Calu3 (cell line): ENCODE measurements at regions not wholly inside any gene's neighbourhood (a gene's known extent, or its start where the extent isn't known, plus 50 kb on each side); places are given as distances from the start of the nearest gene placed in this dataset.

ENCODE experiments used
- BruUV-seq: library from RNA; stranded (reverse); fragments of 400-500 nt; replicated peaks from 2 replicates; lab custom pipeline; 2021; lab: Mats Ljungman, UMichigan
- CTCF ChIA-PET: fragments of 300-600 bp; sonication (Branson Sonifier 250); formaldehyde crosslinking; loops from one replicate; lab custom pipeline; 2022; ENCODE audit warnings: antibody characterized with exemption; lab: Charles Lee
- DNase-seq: peaks from one replicate; pipeline ENCODE4 v3.0.0; 2022
- H3K27ac Mint-ChIP-seq: one replicate; pipeline ENCODE4 v1.8.0; 2022; ENCODE audit warnings: mixed read lengths; ENCODE audit not compliant: unreplicated experiment
- H3K27me3 Mint-ChIP-seq: one replicate; pipeline ENCODE4 v1.8.0; 2022; ENCODE audit warnings: mixed read lengths; ENCODE audit not compliant: unreplicated experiment
- H3K36me3 Mint-ChIP-seq: one replicate; pipeline ENCODE4 v1.8.0; 2022; ENCODE audit warnings: mild to moderate bottlenecking, moderate library complexity, mixed read lengths; ENCODE audit not compliant: insufficient read depth, unreplicated experiment
- H3K4me1 Mint-ChIP-seq: one replicate; pipeline ENCODE4 v1.8.0; 2022; ENCODE audit warnings: mild to moderate bottlenecking, low read depth, mixed read lengths; ENCODE audit not compliant: unreplicated experiment
- H3K4me3 Mint-ChIP-seq: one replicate; pipeline ENCODE4 v1.8.0; 2022; ENCODE audit warnings: mild to moderate bottlenecking, low read depth, moderate library complexity, mixed read lengths; ENCODE audit not compliant: unreplicated experiment
- H3K9me3 Mint-ChIP-seq: one replicate; pipeline ENCODE4 v1.8.0; 2022; ENCODE audit warnings: low read depth, mixed read lengths; ENCODE audit not compliant: unreplicated experiment
- intact Hi-C: fragments of 100-400 bp; cut with micrococcal nuclease; formaldehyde crosslinking; loops from one replicate; pipeline ENCODE4 v1.10.0; 2022; ENCODE audit not compliant: unreplicated experiment
- TF ChIP-seq, protein P1 (sequence below): fragments of 200-600 bp; IDR thresholded peaks from one replicate; pipeline ENCODE4 v1.8.0; 2022; ENCODE audit warnings: antibody characterized with exemption; ENCODE audit not compliant: unreplicated experiment

GRCh38 chr12:108462686-108463085, 52.4 kb upstream of the FICD start:
- DNase-seq = no peak
- no TSS peak for BruUV-seq
- peaks cover 87% of the 10 kb centered on the region for H3K27me3 Mint-ChIP-seq
- CTCF ChIA-PET = no interaction called here
- TF ChIP-seq, protein P1, sequence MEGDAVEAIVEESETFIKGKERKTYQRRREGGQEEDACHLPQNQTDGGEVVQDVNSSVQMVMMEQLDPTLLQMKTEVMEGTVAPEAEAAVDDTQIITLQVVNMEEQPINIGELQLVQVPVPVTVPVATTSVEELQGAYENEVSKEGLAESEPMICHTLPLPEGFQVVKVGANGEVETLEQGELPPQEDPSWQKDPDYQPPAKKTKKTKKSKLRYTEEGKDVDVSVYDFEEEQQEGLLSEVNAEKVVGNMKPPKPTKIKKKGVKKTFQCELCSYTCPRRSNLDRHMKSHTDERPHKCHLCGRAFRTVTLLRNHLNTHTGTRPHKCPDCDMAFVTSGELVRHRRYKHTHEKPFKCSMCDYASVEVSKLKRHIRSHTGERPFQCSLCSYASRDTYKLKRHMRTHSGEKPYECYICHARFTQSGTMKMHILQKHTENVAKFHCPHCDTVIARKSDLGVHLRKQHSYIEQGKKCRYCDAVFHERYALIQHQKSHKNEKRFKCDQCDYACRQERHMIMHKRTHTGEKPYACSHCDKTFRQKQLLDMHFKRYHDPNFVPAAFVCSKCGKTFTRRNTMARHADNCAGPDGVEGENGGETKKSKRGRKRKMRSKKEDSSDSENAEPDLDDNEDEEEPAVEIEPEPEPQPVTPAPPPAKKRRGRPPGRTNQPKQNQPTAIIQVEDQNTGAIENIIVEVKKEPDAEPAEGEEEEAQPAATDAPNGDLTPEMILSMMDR = no peak
- no peak overlapping the region for H3K27ac Mint-ChIP-seq
- H3K36me3 Mint-ChIP-seq = no peaks in the 10 kb centered on the region
- intact Hi-C loops = no loop called here
- H3K4me1 Mint-ChIP-seq = no peaks in the 10 kb centered on the region
- H3K4me3 Mint-ChIP-seq = no peak overlapping the region
- no peaks in the 10 kb centered on the region for H3K9me3 Mint-ChIP-seq

- DNase-seq = no peak
- no peak overlapping the region for H3K4me3 Mint-ChIP-seq
- intact Hi-C loops = no loop called here
- TF ChIP-seq, protein P1 = no peak
- CTCF ChIA-PET = interaction anchor here (1.0 kb wide), 1 partner anchor 22 kb away, joined by 3 read pairs; no protein-coding TSS in a partner anchor
- no peaks in the 10 kb centered on the region for H3K4me1 Mint-ChIP-seq
- peaks cover 84% of the 10 kb centered on the region for H3K27me3 Mint-ChIP-seq
- H3K36me3 Mint-ChIP-seq = no peaks in the 10 kb centered on the region
- no TSS peak for BruUV-seq
- no peaks in the 10 kb centered on the region for H3K9me3 Mint-ChIP-seq
- H3K27ac Mint-ChIP-seq = no peak overlapping the region
Observed at GRCh38 chr12:108461058-108461660, 53.9 kb upstream of the FICD start.

DNA sequence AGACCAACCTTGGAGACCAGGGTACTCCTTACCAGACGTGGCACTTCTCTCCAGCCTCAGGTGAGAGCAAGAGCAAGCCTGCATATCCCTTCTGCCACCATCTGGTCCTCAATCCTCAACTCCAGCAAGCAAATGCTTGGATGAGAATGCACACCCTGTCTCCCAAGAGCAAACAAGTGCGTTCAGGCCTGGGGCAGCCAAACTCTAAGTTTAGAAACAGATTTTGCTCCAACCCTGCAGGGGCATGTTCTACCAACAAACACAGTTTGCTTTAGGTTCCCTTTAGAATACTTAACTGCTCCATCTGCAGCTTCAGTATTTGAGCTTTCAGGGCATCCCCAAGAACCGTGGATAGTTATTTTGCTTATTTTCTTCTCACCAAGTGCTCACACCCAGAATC, 55.9 kb upstream of the FICD start:
- CTCF ChIA-PET = interaction anchor here (3.5 kb wide), 1 partner anchor 466 kb away, joined by 21 read pairs; no protein-coding TSS in a partner anchor
- no peaks in the 10 kb centered on the region for H3K36me3 Mint-ChIP-seq
- H3K27ac Mint-ChIP-seq = no peak overlapping the region
- no peak overlapping the region for H3K4me3 Mint-ChIP-seq
- TF ChIP-seq, protein P1 = no peak
- DNase-seq = no peak
- BruUV-seq = no TSS peak
- H3K9me3 Mint-ChIP-seq = no peaks in the 10 kb centered on the region
- intact Hi-C loops = loop anchor here (5.0 kb wide), 2 partner anchors 292 to 397 kb away; no protein-coding TSS in a partner anchor
- H3K4me1 Mint-ChIP-seq = no peaks in the 10 kb centered on the region
- H3K27me3 Mint-ChIP-seq = peaks cover 84% of the 10 kb centered on the region

GRCh38 chr12:108457734-108458361, 57.2 kb upstream of the FICD start:
- CTCF ChIA-PET = interaction anchor here (3.5 kb wide), 1 partner anchor 465 kb away, joined by 21 read pairs; no protein-coding TSS in a partner anchor
- TF ChIP-seq, protein P1 = no peak
- no peaks in the 10 kb centered on the region for H3K36me3 Mint-ChIP-seq
- no peak for DNase-seq
- intact Hi-C loops = loop anchor here (1.0 to 5.0 kb wide), 5 partner anchors 291 to 540 kb away; no protein-coding TSS in a partner anchor
- no TSS peak for BruUV-seq
- H3K9me3 Mint-ChIP-seq = no peaks in the 10 kb centered on the region
- no peak overlapping the region for H3K27ac Mint-ChIP-seq
- peaks cover 84% of the 10 kb centered on the region for H3K27me3 Mint-ChIP-seq
- H3K4me3 Mint-ChIP-seq = no peak overlapping the region
- no peaks in the 10 kb centered on the region for H3K4me1 Mint-ChIP-seq
